Inflammatory macrophage treated with lipopolysaccharide for 1 hour (primary cell): ENCODE measurements at regions not wholly inside any gene's neighbourhood (a gene's known extent, or its start where the extent isn't known, plus 50 kb on each side); places are given as distances from the start of the nearest gene placed in this dataset.
A peak's percentile ranks its signal among the peaks of the same experiment; 100 is the strongest.
"Not testable (repeated sequence)": the region's sequence is repeated elsewhere in the genome, so short reads cannot be mapped to it uniquely, and the experiment has no call there.

Experiments
- DNase-seq, 2 donors: peaks; one replicate each; pipeline ENCODE4 v3.0.0-alpha.2; 2020 to 2022

GRCh38 chr5:36739751-36740221 is 133.4 kb downstream of the SLC1A3 start:
- DNase-seq: peak; percentile 75 to 96

DNA sequence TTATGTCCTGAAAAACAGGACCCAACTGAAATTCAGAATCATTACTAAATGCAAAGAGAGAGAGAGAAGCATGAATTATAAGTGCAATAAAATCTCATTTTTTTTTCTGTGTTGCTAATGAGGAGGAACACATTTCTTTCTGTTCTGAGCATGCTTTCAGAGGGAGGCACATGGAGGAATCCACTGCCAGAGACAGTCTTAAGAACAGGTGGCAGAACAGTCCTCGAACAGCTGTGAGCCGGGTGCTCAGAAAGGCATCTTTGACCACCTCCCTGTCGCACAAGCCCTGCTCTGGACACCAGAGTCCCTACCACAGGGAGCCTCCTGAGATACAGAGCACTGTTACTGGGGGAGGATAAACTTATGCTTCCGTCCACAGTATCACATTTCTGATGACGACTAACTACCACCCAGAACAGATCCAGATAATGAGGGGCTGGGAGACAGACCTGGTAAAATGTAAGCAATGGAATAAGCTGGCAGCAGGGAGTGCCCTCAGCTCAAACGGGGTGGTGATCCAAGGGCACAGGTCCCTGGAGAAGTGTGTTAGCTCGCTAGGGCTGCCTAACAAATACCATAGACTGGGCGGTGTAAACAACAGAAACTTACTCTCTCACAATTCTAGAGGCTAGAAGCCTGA is 134.0 kb downstream of the SLC1A3 start:
- DNase-seq: no peak

- DNase-seq: no peak
These were observed 134.7 kb downstream of the SLC1A3 start for GRCh38 chr5:36741128-36741527.

- no peak for DNase-seq
These were observed 132.4 kb upstream of the NIPBL start for GRCh38 chr5:36743891-36744772.

DNA sequence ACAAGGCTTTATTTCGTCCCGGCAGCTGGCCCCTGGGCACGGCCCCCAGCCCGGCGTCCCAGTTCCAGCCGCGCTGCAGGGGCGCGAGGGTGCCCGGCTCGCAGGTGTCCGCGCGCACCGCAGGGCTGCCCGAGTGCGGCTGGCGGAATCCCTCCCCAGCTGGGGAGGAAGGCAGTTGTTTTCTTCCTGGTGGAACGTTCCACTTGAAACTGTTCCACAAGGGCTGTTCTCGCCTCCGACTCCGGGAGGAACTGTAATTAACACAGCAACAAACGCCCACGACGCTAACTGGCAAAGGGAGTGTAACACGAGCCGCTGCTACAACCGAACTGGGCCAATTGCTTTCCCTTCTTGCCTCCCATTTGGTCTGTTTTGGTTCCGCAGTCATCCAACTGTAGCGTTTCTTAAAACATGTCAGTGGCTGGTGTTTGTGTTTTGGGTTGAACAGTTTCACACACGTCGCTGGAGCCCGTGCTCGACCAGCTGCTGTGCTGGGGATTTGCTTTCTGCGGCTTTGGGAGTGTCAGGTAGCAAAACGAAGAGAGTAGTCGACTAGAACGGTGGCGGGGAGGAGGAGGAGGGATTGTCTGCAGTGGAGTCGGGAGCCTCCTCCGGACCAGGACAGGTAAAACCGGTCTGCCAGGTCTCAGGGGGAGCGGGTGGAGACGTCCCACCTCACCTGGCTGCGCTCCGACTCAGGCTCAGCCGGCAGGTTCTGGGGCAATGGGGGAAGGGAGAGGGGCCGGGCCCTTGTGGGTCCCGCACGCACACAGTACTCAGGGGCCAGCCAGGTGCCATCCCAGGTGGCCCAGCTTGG is 131.6 kb upstream of the NIPBL start:
- peak; percentile 63 to 67 for DNase-seq

GRCh38 chr5:36747794-36748193 is 128.8 kb upstream of the NIPBL start:
- DNase-seq: not testable (repeated sequence)

- no peak for DNase-seq
These were observed 124.7 kb upstream of the NIPBL start for GRCh38 chr5:36751886-36752285.

GRCh38 chr5:36755342-36755741 is 121.2 kb upstream of the NIPBL start:
- DNase-seq: no peak

DNA sequence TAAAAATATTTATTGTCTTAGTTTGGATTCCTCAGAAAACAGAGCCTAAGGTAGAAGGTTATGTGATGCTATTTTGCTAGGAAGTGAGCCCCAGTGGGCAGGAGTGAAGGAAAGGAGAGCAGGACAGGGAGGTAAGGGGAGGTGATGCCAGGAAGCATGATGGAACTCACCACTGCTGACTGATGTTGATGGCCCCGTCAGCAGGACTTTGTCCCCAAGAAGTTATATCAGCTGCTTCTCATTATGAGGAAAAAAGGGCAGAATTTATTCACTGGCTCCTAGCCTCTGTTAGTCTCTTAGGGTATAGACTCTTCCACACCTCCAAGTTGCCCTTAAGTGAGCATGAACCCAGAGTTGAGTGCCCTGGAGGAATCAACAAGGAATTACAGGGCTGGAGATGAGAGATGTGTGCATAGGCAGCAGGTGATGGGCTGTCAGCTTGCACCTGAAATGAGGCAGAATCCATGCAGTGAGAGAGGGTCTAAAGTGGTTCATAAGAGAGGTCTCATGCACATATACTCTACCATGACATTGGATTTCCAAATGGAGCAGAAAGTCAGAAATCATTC is 120.6 kb upstream of the NIPBL start:
- no peak for DNase-seq

DNA sequence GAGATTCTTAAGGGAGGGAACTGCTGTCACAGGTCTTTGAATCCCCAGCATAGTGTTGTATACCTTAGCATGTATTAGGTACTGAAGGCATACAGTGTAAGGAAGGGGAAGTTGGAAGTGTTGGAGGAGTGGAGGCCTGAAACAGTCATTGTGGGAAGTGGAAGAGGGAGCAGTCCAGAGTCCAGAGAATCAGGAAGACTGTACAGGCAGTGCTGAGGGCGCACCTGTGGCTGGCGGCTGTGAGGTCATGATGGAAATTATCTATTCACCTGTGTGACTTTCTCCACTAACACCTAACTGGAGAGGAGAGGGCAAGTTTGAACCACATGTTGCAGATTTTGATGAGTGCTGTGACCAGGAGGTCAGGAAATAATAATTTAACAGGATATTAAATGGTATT is 119.7 kb upstream of the NIPBL start:
- no peak for DNase-seq

DNA sequence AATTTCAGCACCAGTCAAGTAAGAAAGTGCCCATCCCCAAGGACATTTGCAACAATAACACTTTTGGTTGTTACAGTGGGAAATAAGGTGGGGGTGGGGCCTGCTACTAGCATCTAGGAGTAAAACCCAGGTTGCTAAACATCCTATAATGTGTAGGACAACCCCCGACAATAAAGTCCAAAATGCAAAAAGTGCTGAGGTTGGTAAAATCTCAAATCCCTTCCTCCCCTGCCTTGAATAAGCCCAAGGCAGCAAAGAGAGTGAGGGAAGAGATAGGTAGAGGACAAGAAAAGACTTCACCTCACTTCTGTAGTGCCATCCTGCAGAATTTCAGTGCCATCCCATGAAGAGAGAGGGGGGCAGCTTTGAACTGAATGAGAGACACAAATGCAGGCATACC is 117.5 kb upstream of the NIPBL start:
- DNase-seq: no peak

GRCh38 chr5:36763454-36763853 is 113.1 kb upstream of the NIPBL start:
- no peak for DNase-seq

DNA sequence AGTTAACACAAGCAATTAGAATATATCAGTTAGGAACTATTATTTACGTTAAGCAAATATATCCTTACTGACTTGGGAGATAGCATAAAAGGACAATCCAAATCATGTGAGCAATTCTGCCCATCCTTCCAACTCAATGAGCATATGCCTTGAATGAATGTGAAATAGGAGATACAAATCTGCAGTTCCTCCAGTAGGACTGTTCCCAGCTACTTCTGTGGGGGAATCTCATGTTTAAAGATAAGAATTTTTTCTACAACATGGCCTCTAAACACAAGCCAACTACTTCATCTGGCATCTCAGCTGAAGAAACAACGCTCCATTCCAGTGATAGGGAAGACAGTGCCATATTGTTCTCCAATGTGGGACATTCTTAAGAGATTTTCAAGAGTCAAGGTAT is 110.7 kb upstream of the NIPBL start:
- DNase-seq: no peak

DNA sequence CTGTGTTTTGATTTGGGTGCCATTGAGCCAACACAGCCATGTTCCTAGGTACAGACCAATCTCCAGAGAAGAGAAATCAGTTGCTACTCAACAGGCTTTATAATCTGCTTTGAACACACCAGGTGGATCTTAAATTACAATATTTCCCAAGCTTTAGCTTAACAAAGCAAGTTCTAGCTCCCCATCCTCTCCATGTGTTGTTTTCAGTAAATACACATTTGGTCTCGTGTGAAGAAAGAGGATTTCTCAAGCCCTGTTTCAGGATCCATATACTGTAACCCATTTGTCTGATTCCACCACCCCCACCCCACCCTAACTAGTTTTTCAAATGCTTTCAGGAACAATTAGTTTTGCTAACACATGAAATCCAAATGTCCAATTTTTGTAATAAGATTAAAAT is 109.6 kb upstream of the NIPBL start:
- no peak for DNase-seq

- no peak for DNase-seq
These were observed 108.1 kb upstream of the NIPBL start for GRCh38 chr5:36768450-36768849.

- no peak for DNase-seq
These were observed 107.3 kb upstream of the NIPBL start for GRCh38 chr5:36769129-36769770.

DNA sequence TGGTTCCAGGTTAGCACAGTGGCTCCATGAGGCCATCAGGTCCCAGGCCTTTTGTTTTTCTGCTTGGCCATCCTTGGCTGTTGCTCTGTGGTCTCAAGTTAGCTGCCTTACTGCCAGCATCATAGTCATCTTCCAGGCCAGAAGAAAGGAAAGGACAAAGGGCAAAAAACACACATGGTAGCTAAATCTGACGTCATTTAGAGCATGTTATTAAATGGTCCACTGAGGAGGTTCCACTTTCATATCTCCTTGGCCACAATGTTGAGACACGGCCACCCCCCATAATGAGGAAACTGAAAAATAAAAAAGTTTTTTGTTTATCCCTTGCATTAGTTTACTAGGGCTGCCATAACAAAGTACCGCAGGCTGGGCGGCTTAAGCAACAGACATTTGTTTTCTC is 106.4 kb upstream of the NIPBL start:
- no peak for DNase-seq

GRCh38 chr5:36772276-36773140 is 104.1 kb upstream of the NIPBL start:
- DNase-seq: no peak

GRCh38 chr5:36777105-36777757 is 99.3 kb upstream of the NIPBL start:
- peak; percentile 29 to 31 for DNase-seq

- no peak for DNase-seq
These were observed 98.2 kb upstream of the NIPBL start for GRCh38 chr5:36778336-36778735.

DNA sequence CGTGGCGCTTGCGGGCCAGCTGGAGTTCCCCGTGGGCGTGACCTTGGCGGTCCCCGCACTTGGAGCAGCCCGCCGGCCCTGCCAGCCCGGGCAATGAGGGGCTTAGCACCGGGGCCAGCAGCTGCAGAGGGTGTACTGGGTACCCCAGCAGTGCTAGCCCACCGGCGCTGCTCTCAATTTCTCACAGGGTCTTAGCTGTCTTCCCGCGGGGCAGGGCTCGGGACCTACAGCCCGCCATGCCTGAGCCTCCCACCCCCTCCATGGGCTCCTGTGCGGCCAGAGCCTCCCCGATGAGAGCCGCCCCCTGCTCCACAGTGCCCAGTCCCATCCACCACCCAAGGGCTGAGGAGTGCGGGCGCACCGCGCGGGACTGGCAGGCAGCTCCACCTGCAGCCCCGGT is 94.0 kb upstream of the NIPBL start:
- not testable (repeated sequence) for DNase-seq
